ENCODE measurements at regions not wholly inside any gene's neighbourhood (a gene's known extent, or its start where the extent isn't known, plus 50 kb on each side); places are given as distances from the start of the nearest gene placed in this dataset.
"Not testable (repeated sequence)": the region's sequence is repeated elsewhere in the genome, so short reads cannot be mapped to it uniquely, and the experiment has no call there.

DNA sequence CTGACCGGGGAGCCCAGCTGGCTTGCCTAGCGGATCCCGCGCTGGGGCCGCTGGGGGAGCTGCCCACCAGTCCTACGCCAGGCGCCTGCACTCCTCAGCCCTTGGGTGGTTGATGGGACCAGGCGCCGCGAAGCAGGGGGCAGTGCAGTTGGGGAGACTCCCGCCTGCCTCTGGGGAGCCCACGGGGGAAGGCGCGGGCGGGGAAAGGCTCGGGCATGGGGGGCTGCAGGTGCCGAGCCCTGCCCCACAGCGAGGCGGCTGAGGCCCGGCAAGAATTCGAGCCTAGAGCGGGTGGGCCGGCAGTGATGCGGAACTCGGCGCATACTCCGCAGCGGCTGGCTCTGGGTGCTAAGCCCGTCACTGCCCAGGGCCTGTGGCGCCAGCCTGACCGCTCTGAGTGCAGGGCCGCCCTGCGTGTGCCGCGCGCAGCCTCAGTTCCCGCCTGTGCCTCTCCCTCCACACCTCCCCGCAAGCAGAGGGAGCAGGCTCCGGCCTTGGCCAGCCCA lies 249.1 kb upstream of the TEKT4 start:
- DNase-seq (ENCODE audit: low read depth) = no peak
- H3K4me3 ChIP-seq (ENCODE audit: low read depth, low read length) = no peak overlapping the region
- TF ChIP-seq, protein P1, sequence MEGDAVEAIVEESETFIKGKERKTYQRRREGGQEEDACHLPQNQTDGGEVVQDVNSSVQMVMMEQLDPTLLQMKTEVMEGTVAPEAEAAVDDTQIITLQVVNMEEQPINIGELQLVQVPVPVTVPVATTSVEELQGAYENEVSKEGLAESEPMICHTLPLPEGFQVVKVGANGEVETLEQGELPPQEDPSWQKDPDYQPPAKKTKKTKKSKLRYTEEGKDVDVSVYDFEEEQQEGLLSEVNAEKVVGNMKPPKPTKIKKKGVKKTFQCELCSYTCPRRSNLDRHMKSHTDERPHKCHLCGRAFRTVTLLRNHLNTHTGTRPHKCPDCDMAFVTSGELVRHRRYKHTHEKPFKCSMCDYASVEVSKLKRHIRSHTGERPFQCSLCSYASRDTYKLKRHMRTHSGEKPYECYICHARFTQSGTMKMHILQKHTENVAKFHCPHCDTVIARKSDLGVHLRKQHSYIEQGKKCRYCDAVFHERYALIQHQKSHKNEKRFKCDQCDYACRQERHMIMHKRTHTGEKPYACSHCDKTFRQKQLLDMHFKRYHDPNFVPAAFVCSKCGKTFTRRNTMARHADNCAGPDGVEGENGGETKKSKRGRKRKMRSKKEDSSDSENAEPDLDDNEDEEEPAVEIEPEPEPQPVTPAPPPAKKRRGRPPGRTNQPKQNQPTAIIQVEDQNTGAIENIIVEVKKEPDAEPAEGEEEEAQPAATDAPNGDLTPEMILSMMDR (IDR thresholded peaks at IDR 0.05; ENCODE audit: low read depth, low read length, missing control alignments) = no peak

DNA sequence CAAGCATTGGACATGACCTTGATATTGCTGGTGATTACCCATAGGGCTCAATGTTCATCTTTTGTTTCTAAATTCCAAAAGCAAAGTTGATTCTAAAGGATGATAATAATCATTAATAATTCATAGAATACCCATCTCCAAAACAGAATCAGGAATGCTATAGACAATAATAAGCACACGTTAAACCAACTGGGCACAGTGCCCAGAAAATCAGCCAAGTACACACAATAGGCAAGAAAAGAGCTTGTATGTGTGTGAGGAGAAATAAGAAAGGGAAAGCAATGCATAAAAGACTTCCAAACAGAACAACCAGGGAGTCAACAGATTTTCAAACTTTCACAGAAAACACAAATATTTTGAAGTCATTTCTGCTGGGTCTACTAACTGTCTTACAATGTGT lies 242.3 kb upstream of the TEKT4 start:
- DNase-seq (ENCODE audit: low read depth); H3K4me3 ChIP-seq (ENCODE audit: low read depth, low read length): not testable (repeated sequence)

DNA sequence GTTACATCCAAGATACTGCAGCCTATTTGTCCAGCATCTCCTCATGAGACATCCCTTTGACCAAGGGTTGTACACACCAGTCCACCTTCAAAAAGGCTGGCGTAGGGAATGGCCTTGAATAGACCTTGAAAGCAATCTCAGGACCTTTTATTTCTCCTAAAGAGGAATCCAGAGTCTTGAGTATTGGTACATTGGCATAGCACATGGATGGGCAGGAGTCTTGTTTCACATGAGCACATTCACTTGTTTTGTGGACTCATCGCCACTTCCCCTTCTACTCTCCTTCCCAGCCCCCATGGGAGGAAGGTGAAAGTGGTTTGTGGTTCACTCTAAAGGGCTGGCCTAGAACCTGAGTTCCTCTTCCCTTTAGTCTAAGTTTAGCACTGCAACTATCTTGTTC lies 229.8 kb upstream of the TEKT4 start:
- not testable (repeated sequence) for DNase-seq (ENCODE audit: low read depth); H3K4me3 ChIP-seq (ENCODE audit: low read depth, low read length)

DNA sequence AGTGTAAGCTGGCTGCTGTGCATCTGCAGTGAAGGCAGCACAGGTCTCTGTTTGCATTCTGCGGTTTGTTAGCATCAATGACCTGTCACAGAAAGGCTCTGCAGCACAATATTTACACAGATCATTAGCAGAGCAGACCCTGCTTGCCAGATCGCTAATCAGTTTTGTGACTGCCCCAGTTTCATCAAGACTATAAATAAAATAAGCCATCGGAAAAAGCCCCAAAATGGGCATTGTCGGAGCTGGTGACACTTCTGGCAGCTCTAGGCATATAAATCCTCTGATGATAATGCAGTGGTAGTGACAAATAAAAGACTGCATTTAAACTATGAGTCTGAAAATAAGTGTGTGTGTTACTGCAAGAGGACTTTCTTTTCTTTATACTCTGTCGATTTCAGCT lies 219.1 kb upstream of the TEKT4 start:
- not testable (repeated sequence) for DNase-seq (ENCODE audit: low read depth)

DNA sequence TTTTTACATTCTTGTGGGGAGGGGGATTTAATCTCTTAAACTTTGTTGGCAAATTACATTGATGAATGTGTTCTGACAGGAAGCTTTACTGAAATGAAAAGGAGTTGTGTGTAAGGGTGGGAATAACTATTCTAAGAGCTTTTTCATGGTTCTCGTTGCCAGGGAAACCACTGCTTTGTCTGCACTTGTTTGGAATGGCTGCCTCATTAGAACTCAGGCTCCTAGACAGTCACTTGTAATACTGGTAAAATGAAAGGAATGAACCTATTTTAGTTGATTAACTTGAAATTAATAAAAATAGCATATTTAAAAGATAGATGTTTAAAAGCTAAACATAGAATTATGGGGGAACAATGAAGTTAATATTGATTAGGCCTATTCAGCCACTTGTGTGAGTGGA lies 201.4 kb upstream of the TEKT4 start:
- not testable (repeated sequence) for H3K4me3 ChIP-seq (ENCODE audit: low read depth, low read length); DNase-seq (ENCODE audit: low read depth)

More for the DNA sequence above, 219.1 kb upstream of the TEKT4 start:
- H3K4me3 ChIP-seq (ENCODE audit: low read depth, low read length) = not testable (repeated sequence)

DNA sequence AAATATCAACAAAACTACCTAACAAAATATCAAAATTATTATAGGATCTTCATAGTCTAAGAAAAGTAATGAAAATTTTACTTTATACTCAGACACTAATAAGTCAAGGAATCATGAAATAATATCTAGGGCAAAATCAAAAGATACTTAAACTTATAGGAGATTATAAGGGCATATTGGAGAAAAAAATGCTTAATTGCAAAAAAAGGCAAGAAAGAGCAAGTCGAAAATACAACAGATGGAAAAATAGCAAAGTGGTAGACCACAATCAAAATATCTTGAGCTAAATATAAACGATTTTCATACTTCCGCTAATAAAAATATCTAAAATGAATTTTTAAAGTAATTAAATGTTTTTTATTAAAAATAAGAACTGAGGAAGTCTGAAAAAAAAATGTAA lies 177.0 kb upstream of the TEKT4 start:
- DNase-seq (ENCODE audit: low read depth); H3K4me3 ChIP-seq (ENCODE audit: low read depth, low read length): not testable (repeated sequence)

- DNase-seq (ENCODE audit: low read depth); H3K4me3 ChIP-seq (ENCODE audit: low read depth, low read length): not testable (repeated sequence)
Measured at GRCh38 chr2:94708982-94709381, 162.2 kb upstream of the TEKT4 start.

- TF ChIP-seq, protein P1 (IDR thresholded peaks at IDR 0.05; ENCODE audit: low read depth, low read length, missing control alignments) = no peak
- H3K4me3 ChIP-seq (ENCODE audit: low read depth, low read length) = no peak overlapping the region
- DNase-seq (ENCODE audit: low read depth) = no peak
Measured at GRCh38 chr2:94725543-94725942, 145.7 kb upstream of the TEKT4 start.

DNA sequence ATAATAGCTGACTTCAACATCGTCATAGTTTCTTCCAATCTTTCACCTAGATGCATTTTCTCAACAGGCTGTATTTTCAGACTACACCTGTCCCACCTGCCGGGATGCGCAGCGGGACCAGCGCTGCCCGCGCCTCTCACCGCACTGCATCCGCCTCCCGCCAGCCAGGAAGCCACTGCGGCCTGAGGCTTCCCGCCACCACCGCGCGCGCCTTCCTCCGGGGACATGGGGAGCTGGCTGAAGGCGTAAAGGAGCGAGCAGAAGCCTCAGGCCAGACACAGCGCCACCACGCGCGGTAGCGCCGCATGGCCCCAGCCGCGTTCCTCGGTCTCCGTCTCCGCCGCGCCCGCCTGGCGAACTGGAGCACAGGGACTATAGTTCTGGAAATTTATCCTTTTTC lies 135.7 kb upstream of the TEKT4 start:
- H3K4me3 ChIP-seq (ENCODE audit: low read depth, low read length); DNase-seq (ENCODE audit: low read depth): not testable (repeated sequence)

GRCh38 chr2:94737145-94737544 lies 134.1 kb upstream of the TEKT4 start:
- not testable (repeated sequence) for DNase-seq (ENCODE audit: low read depth); H3K4me3 ChIP-seq (ENCODE audit: low read depth, low read length)

DNA sequence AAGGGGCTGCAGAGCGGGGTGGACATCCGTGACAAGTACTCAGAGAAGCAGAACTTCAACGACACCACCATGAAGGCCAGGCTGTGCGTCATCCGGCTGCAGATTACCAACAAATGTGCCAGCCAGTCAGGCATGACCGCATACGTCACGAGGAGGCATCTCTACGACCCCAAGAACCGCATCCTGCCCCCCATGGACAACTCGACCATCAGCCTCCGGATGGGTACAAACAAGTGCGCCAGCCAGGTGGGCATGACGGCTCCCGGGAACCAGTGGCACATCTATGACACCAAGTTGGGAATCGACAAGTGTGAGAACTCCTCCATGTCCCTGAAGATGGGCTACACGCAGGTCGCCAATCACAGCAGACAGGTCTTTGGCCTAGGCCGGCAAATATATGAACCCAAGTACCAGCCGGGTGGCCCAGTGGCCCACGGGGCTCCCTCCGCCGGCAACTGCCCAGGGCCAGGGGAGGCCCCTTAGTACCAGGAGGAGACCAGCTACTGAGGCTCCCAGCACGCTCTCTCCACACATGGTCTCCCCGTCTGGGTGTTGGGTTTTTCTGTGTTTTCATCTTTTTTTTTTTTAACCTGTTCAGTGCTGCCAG lies 133.4 kb upstream of the TEKT4 start:
- H3K4me3 ChIP-seq (ENCODE audit: low read depth, low read length); DNase-seq (ENCODE audit: low read depth): not testable (repeated sequence)

- no peak for DNase-seq (ENCODE audit: low read depth)
- TF ChIP-seq, protein P1 (IDR thresholded peaks at IDR 0.05; ENCODE audit: low read depth, low read length, missing control alignments) = no peak
- H3K4me3 ChIP-seq (ENCODE audit: low read depth, low read length) = no peak overlapping the region
Measured at GRCh38 chr2:94753466-94753998, 117.7 kb upstream of the TEKT4 start.

Data from GM12864 (cell line).